SIG-M5 treated with dmso at 0.1 percent for 504 hours (cell line): ENCODE measurements at regions not wholly inside any gene's neighbourhood (a gene's known extent, or its start where the extent isn't known, plus 50 kb on each side); places are given as distances from the start of the nearest gene placed in this dataset.

Experiments used
- DNase-seq: peaks from one replicate; lab custom pipeline; 2025; ENCODE audit not compliant: unreplicated experiment; lab: John Stamatoyannopoulos, UW

- no peak for DNase-seq
Observed at GRCh38 chr4:140281828-140282552, 91.5 kb upstream of the SCOC start.

DNA sequence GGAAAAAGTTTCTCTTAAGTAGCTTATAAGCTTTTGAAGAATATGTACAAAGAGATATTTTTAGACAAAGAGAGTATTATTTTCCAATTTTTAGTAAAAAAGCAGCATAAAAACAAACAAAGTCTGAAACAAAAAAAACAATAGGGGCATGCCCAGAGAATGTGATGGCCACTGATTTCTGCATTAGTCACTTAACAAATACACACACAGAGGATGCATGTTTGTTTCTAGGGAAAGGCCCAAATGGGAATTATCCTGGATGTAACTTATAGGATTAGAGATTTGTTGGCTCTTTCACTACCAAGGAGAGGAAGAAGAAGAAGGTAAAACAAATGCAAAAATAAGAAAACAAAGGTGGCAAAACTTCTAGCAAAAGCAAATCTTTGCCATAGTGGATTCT lies 95.9 kb upstream of the SCOC start:
- no peak for DNase-seq

GRCh38 chr4:140271553-140271952 lies 101.9 kb upstream of the SCOC start:
- DNase-seq = peak; percentile 15

DNA sequence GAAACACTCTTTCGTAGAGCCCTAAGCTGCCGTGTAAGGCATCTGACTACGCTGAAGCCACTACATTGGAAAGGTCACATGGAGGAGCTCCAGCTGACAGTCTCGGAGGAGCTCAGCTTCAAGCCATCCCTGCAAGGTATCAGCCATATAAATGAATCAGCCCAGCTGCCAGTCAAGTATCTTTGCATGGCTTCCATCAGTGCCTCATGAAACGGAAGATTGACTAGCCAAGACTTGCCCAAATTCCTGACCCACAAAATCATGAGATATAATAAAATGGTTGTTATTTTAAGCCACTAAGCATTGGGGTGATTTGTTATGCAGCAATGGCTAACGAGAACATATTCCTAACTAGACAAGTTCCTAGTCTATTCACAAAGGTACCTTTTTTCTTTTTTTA lies 104.1 kb upstream of the SCOC start:
- DNase-seq = no peak

DNA sequence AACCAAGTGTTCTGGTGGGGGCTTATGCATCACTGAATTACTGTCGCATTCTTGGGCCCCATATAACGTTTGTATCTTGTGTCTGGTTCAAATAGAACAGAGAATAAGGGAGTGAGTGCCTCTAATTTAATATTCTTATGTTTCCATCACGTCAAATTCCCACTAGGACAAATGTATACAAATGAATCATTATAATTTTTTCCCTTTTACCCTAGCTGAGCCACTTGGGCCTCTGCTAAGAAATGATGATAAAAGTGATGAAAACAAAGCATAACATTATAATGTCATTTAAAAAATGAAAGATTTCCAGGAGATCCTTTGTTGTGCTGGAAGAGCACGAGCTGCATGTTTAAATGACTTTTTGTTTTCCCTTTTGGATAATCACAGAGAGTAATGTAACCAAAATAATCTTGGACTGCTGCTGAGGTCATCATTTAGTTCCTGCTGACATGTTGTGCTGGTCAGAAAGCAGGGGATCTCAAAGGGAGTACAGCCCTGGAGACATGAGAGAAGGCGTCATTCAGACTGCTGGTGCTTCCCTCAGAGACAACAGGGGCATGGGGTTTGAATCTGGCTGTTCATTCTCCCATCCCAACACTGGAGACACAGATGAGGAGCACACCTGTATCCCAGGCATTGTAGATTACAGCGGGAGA lies 105.1 kb upstream of the SCOC start:
- DNase-seq = no peak

DNA sequence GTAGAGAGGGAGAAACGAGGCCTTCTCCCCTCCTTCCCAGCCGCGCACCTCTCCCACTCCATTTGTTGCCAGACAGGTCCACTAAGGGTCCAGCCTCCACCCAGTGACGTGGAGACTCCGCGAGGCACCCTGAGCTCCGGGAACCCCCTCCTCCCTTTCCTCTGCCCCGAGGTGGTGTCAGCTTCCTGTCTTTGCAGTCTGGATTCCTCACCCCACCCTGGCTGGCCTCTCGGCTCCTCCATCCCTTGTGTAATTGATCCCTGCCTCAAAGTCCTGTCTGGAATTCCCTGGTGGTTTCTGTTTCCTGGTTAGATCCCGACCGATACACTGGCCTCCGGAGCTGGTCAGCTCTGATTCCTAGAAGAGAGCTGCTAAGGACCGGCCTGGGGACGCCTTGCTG lies 105.9 kb upstream of the SCOC start:
- DNase-seq = no peak

GRCh38 chr4:140266958-140267568 lies 106.4 kb upstream of the SCOC start:
- DNase-seq = no peak

GRCh38 chr4:140260227-140260626 lies 106.2 kb upstream of the MAML3 start:
- no peak for DNase-seq

DNA sequence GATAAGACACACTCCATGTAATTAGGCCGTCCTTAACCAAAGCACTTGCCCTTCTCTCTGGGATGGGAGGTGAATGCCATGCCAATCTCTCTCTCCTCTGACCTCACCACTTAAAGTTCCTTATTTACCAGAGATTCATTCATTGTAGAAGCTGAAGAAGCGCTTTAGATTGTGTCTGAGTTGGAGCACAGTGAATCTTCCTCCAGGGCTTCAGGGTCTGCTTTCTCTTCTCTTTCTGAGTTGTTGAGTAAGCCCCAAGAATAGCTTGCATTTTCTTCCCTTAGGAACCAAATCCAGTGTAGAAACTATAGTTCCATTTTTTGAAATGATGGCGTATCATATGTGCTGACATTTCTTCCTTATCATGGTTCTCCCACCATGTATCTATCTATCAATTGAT lies 104.5 kb upstream of the MAML3 start:
- no peak for DNase-seq

GRCh38 chr4:140257461-140258305 lies 103.7 kb upstream of the MAML3 start:
- DNase-seq = no peak

GRCh38 chr4:140256941-140257340 lies 103.0 kb upstream of the MAML3 start:
- DNase-seq = no peak

DNA sequence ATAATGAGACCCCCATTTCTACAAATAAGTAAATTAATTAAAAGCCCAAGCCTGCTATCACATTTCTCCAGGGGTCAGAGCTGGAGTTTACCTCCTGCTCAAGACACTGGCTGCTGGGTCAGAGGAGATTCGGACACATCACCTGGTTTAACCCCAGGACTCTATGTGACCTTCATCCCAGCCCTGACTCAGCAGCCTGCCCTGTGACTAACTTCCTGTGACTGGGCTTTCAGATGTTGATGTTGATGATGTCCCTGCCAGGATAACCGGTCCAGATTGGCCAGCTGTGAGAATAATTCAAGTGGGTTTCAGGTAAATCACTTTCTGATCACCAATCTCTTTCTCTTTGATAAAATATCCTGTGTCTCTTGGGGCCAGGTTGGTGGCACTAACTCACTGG lies 102.4 kb upstream of the MAML3 start:
- no peak for DNase-seq

GRCh38 chr4:140255927-140256326 lies 101.9 kb upstream of the MAML3 start:
- no peak for DNase-seq

GRCh38 chr4:140255467-140255866 lies 101.5 kb upstream of the MAML3 start:
- DNase-seq = no peak

DNA sequence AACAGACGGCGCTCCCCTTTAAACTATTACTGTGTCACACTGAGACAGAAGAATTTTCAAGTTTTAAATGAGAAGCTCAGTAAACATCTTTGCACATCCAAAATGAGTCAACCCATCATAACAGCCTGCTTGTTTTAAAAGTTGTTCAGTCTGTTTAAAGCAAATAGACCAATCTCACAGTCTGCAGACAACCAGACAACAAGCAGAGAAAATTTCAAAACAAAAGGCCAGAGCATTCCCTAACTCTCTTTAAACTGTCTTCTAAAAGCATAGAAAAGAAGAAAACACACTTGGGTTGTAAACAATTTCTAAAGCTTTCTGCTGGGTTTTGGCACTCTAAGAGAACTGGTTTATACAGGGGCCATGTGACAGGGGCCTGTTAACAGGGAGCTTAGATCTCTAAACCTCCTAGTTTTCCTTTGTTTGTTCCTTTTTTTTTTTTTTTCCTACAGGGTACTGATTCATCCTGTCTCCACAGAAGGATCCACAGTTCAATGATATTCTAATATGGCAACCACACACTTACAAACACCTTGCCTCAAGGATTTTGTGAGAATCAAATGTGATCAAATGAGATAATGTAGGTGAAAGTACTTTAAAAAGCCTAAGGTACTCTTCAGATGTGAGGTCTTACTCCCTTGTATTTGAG lies 100.8 kb upstream of the MAML3 start:
- DNase-seq = no peak

DNA sequence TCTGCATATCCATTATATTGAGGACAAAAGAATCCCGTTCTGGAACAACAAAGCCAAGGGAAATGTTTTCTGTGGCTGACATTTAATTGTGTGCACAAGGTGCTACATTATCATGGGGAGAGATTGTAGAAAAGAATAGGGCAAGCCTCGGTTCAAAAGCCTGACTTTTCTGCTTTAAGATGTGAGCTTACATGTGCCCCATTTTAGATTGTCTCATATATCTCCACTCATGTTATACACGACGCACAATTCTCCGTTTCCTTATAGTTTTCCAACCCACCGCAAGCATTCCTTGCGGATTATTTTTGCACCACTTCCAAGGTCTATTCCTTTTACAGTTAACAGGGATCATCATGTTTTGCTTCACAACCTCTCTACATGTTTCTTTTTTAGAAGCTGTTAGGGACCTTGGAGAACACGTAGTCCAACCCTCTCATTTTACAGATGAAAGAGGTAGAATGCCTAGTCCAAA lies 99.6 kb upstream of the MAML3 start:
- no peak for DNase-seq

GRCh38 chr4:140252742-140253555 lies 99.0 kb upstream of the MAML3 start:
- DNase-seq = peak; percentile 7

GRCh38 chr4:140252141-140252741 lies 98.3 kb upstream of the MAML3 start:
- no peak for DNase-seq

DNA sequence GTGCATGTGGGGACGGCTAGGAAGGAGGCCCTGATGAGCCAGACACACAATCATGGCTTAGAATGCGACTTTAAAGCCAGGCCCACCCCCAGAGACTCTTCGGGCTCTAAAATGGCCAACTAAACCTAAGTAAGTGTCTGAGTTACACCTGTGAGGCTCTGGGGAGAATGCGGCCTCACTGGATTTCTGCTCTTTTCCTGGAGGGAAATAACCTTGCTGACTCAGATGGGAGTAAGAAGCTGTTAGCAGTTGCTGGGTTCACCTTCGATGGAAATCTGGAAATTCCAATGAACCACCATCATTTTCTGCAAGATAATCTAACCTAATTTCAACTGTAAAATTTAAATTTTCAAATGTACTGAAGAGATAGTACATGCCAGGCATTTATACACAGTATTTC lies 97.6 kb upstream of the MAML3 start:
- DNase-seq = no peak
